ENCODE measurements at regions not wholly inside any gene's neighbourhood (a gene's known extent, or its start where the extent isn't known, plus 50 kb on each side); places are given as distances from the start of the nearest gene placed in this dataset.

DNA sequence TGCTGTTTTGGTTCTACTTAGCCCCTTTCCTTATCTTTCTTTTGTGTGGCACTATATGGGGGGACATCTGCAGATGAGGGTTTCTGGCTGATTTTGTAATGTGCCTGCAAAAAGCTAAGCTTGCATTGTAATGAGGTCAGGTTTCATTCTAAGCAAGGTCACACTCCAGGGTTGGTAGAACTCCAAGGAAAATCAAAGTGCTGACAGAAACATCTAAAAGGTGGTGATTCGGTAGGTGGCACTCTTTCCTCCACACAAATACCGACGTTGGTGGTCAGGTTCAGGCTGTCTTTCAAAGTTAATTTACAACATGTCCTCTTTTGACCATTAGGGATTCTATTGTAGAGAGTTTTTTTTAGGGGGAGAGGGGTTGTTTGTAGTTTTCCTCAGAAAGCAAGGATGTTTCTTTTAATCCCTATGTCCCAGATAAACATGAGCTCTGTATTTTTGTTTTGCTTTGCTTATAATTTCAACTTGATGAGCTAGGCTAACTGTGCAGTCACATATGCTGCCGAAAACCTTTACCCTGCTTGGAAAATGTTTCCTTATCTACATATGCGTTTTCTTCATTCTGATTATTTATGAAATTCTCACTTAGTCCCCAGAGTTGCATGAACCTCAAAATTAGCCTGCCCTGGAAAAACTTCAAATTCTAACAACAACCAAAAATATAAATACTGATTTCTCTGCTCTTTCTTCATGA, 434.2 kb downstream of the PPARGC1A start:
- no peaks in the 10 kb centered on the region for H3K79me2 ChIP-seq (ENCODE audit: insufficient read depth, low read length)
- ATAC-seq (ENCODE audit: insufficient read depth, low read depth) (no peak), DNase-seq (no peak)
- H3K9me3 ChIP-seq (ENCODE audit: insufficient read depth, low read length, severe bottlenecking): no peaks in the 10 kb centered on the region
- H2AFZ ChIP-seq (ENCODE audit: low read depth, low read length): no peak overlapping the region
- H3K9ac ChIP-seq (ENCODE audit: low read depth, low read length): no peak overlapping the region
- H3K36me3 ChIP-seq (ENCODE audit: insufficient read depth, low read length): no peaks in the 10 kb centered on the region
- no peak overlapping the region for H3K4me3 ChIP-seq (ENCODE audit: low read depth in 1 of 2, low read length in 2 of 2)
- no peaks in the 10 kb centered on the region for H4K20me1 ChIP-seq (ENCODE audit: insufficient read depth, low read length)
- no peak overlapping the region for H3K4me2 ChIP-seq (ENCODE audit: insufficient read depth, low read length)
- no peaks in the 10 kb centered on the region for H3K27me3 ChIP-seq (ENCODE audit: insufficient read depth, low read length, poor library complexity)
- TF ChIP-seq, protein P1, sequence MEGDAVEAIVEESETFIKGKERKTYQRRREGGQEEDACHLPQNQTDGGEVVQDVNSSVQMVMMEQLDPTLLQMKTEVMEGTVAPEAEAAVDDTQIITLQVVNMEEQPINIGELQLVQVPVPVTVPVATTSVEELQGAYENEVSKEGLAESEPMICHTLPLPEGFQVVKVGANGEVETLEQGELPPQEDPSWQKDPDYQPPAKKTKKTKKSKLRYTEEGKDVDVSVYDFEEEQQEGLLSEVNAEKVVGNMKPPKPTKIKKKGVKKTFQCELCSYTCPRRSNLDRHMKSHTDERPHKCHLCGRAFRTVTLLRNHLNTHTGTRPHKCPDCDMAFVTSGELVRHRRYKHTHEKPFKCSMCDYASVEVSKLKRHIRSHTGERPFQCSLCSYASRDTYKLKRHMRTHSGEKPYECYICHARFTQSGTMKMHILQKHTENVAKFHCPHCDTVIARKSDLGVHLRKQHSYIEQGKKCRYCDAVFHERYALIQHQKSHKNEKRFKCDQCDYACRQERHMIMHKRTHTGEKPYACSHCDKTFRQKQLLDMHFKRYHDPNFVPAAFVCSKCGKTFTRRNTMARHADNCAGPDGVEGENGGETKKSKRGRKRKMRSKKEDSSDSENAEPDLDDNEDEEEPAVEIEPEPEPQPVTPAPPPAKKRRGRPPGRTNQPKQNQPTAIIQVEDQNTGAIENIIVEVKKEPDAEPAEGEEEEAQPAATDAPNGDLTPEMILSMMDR (IDR thresholded peaks at IDR 0.05; ENCODE audit: borderline replicate concordance, extremely low read depth, low read length, poor library complexity, severe bottlenecking): no peak
- H3K27ac ChIP-seq (ENCODE audit: low read length): no peak overlapping the region
- no peaks in the 10 kb centered on the region for H3K4me1 ChIP-seq (ENCODE audit: insufficient read depth, low read length)

DNA sequence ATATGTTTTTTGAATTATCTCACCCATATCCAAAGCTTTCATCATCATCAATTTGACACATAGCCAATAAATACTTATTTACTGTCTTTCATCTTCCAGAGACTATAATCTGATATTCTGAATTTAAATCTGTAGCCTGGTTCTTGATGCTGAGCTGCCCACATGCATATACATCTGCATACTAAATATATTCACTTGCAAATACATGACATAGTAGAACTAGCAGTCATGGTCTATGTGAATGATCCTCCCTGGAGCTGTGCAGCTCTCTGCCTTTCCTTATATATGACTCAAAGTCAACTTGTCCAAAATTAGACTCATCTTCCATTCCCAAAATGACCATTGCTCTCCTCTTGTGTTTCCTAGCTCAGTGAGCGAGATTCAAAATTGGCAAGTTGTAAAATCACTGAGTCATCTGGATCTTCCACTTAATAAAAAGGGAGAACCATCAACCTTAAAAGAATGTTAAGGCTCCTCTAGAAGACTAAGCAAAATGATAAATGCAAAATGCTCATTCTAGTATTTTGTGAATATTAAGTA, 448.2 kb downstream of the PPARGC1A start:
- DNase-seq (no peak), ATAC-seq (ENCODE audit: insufficient read depth, low read depth) (no peak)
- Histone ChIP-seq H3K4me3 (ENCODE audit: low read depth in 1 of 2, low read length in 2 of 2) (no peak overlapping the region), H3K27me3 (ENCODE audit: insufficient read depth, low read length, poor library complexity) (no peaks in the 10 kb centered on the region), H3K27ac (ENCODE audit: low read length) (no peak overlapping the region), H4K20me1 (ENCODE audit: insufficient read depth, low read length) (no peaks in the 10 kb centered on the region), H3K4me1 (ENCODE audit: insufficient read depth, low read length) (no peaks in the 10 kb centered on the region), H3K9me3 (ENCODE audit: insufficient read depth, low read length, severe bottlenecking) (no peaks in the 10 kb centered on the region), H3K36me3 (ENCODE audit: insufficient read depth, low read length) (no peaks in the 10 kb centered on the region), H3K9ac (ENCODE audit: low read depth, low read length) (no peak overlapping the region), H3K79me2 (ENCODE audit: insufficient read depth, low read length) (no peaks in the 10 kb centered on the region), H2AFZ (ENCODE audit: low read depth, low read length) (no peak overlapping the region), H3K4me2 (ENCODE audit: insufficient read depth, low read length) (no peak overlapping the region)
- TF ChIP-seq EZH2 (IDR thresholded peaks at IDR 0.05; ENCODE audit: borderline replicate concordance, low read depth, low read length, severe bottlenecking): no peak
- TF ChIP-seq, protein P1 (IDR thresholded peaks at IDR 0.05; ENCODE audit: borderline replicate concordance, extremely low read depth, low read length, poor library complexity, severe bottlenecking): no peak

DNA sequence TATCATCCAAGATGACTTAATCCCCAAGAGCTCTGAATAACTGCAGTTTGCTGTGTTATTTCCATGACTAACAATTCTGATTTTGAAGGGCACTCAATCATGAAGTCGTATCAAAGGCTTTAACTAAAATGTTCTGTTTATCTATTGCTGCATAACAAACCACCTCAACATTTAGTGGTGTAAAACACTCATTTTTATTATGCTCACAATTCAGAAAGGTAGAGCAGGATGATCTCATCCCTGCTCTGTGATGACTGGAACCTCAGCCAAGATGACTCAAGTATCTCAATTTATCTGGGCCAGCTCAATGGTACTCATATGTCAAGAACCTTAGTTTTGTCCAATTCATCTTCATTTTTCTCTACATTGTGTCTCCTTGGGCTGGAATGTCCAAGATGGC, 451.1 kb downstream of the PPARGC1A start:
- H3K9me3 ChIP-seq (ENCODE audit: insufficient read depth, low read length, severe bottlenecking): peaks cover 2% of the 10 kb centered on the region
- DNase-seq: no peak
- H3K27ac ChIP-seq (ENCODE audit: low read length): no peak overlapping the region
- H4K20me1 ChIP-seq (ENCODE audit: insufficient read depth, low read length): no peaks in the 10 kb centered on the region
- H3K4me1 ChIP-seq (ENCODE audit: insufficient read depth, low read length): no peaks in the 10 kb centered on the region
- no peak overlapping the region for H3K4me3 ChIP-seq (ENCODE audit: low read depth in 1 of 2, low read length in 2 of 2)
- no peaks in the 10 kb centered on the region for H3K36me3 ChIP-seq (ENCODE audit: insufficient read depth, low read length)
- H3K79me2 ChIP-seq (ENCODE audit: insufficient read depth, low read length): no peaks in the 10 kb centered on the region
- no peak overlapping the region for H3K9ac ChIP-seq (ENCODE audit: low read depth, low read length)
- TF ChIP-seq, protein P1 (IDR thresholded peaks at IDR 0.05; ENCODE audit: borderline replicate concordance, extremely low read depth, low read length, poor library complexity, severe bottlenecking): no peak
- no peak for TF ChIP-seq EZH2 (IDR thresholded peaks at IDR 0.05; ENCODE audit: borderline replicate concordance, low read depth, low read length, severe bottlenecking)
- H3K27me3 ChIP-seq (ENCODE audit: insufficient read depth, low read length, poor library complexity): no peaks in the 10 kb centered on the region
- no peak overlapping the region for H3K4me2 ChIP-seq (ENCODE audit: insufficient read depth, low read length)
- no peak for ATAC-seq (ENCODE audit: insufficient read depth, low read depth)
- no peak overlapping the region for H2AFZ ChIP-seq (ENCODE audit: low read depth, low read length)

Measured in DND-41 (cell line).